ENCODE measurements at regions not wholly inside any gene's neighbourhood (a gene's known extent, or its start where the extent isn't known, plus 50 kb on each side); places are given as distances from the start of the nearest gene placed in this dataset.
"Not testable (repeated sequence)": the region's sequence is repeated elsewhere in the genome, so short reads cannot be mapped to it uniquely, and the experiment has no call there.

DNA sequence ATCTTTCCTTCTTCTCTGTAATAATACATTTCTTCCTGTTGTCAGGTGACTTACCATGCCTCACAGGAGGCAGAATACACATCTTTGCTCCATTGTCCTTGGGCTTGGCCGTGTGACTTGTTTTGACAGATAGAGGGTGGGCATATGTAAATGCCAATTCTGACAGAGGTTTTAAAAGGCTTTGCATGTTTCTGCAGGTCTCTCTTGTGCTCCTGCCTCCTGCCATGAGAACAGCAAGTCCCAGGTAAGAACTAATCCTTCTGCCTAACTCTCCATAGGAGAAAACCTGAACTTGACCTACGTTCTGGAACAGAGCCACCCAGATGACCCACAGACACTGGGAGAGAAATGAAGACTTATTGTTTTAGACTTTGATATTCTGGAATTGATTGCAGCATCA, 88.7 kb upstream of the TNFSF11 start:
- DNase-seq: no peak

DNA sequence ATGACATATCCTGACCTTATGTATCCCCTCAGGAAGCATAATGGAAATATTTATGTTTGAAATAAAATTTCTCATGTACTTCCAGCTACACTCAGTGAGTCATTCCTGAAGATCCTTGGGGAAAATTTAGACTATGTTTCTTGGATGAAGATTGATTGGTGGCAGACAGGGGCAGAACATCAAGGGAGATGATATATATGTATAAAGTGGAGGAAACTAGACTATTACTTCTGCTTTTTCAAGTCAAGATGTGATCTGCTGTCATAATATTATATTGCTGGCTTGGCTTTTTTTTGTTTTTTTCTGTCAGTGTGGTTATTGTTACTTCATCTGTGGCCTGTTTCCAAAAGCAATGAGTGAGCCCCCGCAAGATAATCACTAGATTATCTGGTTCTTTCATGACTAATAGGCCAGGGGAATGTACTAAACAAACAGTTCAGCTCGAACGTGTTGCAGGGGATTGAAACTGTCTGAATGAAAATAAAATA, 87.2 kb upstream of the TNFSF11 start:
- no peak for DNase-seq

DNA sequence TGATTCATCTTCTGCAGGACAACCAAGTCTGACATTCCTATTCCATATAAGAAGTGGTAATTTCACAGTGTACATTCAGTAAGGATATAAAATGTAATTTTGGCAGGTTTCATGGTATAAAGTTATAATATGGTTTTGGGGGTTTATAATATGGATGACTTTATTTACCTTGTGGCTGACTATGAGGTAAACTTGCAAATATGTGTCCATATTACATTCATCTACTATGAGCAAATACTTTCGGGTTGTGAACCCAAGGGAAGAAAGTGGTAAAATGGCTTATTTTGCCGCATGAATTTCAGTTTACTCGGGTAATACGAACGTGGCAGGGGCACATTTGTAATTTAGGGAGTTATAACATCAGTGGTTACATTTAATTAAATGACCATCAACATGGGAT, 86.7 kb upstream of the TNFSF11 start:
- DNase-seq: no peak

DNA sequence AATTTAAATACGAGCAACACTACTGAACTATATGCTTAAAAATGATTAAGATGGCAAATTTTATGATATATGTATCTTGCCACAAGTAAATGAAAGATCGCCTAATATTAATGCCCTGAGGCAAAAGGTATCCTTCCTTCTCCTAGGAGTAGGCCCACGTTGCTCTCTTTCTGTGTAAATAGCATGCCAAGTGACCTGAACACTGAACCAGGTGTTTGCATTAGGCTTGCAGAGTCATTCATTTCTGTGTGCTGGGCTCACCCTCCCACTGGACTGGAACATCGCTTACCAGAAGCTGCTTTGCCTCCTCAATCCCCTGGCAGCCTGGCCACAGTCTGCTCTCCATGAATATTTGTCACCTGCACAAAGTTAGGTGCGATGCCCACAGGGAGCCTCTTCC, 83.3 kb upstream of the TNFSF11 start:
- DNase-seq: no peak

DNA sequence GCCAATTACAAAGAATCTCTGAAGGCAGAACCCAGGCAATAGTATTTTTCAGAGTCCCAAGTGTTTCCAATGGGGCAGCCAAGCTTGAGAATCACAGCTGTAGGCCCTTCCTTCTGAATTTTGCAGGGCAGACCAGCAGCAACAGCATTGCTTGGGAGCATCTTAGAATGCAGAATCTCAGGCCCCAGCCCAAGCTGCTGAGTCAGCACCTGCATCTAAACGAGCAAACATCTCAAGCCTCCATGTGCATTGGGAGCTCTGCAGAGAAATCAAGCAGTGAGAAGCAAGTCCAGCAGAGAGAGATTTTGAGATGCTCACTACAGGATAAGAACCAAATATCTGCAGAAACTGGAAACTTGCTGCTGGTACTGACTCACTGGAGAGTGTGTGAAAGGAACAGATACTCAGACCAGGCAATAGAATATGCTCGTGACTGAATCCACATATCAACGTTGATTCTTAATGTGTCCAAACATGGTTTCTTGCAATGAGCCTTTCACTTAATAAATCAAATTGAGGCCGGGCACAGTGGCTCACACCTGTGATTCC, 81.5 kb upstream of the TNFSF11 start:
- no peak for DNase-seq

DNA sequence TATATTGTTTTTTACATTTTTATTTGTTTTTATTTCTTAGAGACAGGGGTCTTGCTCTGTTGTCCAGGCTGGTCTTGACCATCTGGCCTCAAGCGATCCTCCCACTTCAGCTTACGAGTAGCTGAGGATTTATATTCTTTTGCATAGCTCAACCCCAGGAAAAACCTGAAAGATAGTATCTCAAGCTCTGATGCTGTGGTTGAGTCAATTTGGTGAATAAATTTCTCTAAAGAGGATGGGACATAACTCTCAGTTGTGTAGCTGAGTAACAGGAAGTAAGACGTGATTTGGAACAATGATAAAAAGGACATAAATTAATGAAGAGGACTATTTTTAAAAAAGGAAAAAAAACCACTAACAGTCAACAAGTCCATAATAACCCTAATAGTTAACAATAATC, 79.8 kb upstream of the TNFSF11 start:
- no peak for DNase-seq

DNA sequence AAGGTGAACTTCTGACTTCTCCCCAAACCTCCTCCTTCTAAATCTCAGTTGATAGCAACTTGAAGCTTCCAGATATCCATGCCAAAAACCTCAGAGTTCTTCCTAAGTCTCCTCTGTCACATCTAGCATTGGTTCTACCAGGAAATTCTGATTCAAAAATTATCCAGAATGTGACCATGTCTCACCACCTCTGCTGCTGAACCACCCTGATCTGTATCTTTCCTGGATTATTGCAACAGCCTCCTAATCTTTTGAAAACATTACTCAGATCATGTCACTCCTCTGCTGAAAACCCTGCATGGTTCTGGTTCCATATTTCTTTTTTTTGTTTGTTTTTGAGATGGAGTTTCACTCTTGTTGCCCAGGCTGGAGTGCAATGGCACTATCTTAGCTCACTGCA, 78.7 kb upstream of the TNFSF11 start:
- DNase-seq: no peak

DNA sequence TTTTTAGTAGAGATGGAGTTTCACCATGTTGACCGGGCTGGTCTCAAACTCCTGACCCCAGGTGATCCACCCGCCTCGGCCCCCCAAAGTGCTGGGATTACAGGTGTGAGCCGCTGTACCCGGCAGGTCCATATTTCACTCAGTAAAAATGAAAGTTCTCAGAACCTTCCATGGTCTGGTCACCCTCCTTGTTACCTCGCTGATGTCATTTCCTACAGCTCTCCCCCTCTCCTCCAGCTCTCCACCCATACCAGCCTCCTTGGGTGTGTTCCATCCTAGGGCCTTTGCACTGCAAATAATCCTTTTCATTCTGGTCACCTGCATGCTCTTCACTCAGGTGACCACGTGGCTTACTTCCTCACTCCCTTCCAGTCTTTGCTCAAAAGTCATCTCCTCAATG, 78.2 kb upstream of the TNFSF11 start:
- no peak for DNase-seq

DNA sequence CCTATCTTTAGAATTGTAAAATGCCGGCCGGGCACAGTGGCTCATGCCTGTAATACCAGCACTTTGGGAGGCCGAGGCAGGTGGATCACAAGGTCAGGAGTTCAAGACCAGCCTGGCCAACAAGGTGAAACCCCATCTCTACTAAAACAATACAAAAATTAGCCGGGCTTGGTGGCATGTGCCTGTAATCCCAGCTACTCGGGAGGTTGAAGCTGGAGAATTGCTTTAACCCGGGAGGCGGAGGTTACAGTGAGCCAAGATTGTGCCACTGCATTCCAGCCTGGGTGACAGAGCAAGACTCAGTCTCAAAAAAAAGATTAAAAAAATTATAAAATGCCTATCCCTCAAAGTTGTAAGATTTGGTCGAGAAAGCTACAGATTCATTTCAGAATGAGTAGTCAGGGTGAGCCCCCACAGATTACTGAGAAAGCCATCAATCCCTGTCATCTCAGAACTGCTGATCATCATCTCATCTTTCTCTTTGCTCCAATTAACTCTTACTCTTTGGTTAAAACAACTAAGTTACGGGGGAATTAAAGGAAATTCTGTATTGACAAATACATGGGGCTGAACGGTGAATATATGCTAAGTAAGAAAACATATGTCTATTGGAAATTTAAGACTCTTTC, 76.9 kb upstream of the TNFSF11 start:
- DNase-seq: not testable (repeated sequence)

DNA sequence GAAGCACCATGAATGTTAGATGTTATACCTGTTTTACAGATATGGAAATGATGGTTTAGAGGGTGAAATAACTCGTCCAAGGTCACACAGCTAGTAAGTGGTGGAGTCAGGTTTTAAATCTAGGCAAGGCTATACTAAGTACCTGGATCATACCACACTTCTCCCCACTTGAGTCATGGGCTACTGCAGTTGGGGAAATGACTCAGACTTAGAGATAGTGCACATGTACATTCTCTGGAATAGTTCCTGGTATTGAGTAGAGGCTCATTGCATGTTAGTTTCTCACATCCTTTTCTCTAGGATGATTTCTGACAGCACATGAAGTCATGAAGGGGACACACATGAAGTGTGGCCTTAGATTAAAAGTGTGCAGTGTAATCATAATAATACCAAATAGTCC, 76.2 kb upstream of the TNFSF11 start:
- DNase-seq: no peak

DNA sequence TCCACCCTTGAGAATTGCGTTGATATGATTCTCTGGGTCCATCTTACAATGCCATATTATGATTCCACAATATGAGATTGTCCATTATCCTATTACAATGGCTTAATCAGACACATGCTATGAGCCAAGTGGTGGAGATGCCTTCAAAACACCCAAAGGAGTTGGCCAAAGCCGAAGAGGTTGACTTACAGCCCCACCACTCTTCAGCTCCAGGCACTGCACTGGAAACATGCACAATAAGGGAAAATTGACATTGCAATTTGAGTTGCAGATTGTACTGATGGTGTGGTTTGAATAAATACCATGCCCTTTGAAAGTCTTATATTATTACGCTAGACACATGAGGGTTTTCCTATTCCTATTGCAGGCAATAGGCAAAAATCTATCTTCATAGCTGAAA, 75.4 kb upstream of the TNFSF11 start:
- DNase-seq: no peak

Measured in AML-193 (cell line).